HG02870 (cell line): ENCODE measurements at regions not wholly inside any gene's neighbourhood (a gene's known extent, or its start where the extent isn't known, plus 50 kb on each side); places are given as distances from the start of the nearest gene placed in this dataset.
"Not testable (repeated sequence)": the region's sequence is repeated elsewhere in the genome, so short reads cannot be mapped to it uniquely, and the experiment has no call there.

ENCODE experiments used
- ATAC-seq: cut with Tn5 transposase; IDR thresholded peaks from one replicate; pipeline ENCODE4 v1.9.1; 2021; ENCODE audit warnings: mild to moderate bottlenecking, moderate library complexity; ENCODE audit not compliant: unreplicated experiment

DNA sequence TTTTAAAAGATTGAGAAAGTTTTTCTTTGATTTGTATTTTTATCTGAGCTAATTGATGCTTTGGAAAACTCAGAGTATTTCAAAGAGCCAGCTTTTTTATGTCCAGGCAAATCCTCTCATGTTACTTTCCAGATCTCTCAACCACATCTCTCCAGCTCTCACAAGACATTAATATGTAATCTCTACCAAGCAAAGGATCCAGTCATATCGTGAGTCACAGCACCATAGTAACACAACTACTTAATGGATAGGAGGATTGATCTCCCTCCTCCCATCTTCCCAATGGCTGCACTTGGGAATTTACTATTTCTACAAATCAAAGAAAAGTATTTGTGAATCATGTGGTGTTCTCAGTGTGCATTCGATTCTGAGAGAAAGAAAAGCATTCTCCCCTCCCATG lies 63.3 kb downstream of the POU4F1 start:
- no peak for ATAC-seq

DNA sequence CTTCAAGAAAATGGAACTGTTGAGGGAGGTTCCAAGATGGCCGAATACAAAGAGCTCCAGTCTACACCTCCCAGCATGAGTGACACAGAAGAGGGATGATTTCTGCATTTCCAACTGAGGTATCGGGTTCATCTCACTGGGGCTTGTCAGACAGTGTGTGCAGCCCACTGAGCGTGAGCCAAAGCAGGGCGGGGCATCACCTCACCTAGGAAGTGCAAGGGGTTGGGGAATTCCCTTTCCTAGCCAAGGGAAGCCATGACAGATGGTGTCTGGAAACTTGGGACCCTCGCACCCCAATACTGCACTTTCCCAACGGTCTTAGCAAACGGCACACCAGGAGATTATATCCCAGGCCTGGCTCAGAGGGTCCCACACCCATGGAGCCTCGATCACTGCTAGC lies 77.3 kb downstream of the POU4F1 start:
- not testable (repeated sequence) for ATAC-seq

DNA sequence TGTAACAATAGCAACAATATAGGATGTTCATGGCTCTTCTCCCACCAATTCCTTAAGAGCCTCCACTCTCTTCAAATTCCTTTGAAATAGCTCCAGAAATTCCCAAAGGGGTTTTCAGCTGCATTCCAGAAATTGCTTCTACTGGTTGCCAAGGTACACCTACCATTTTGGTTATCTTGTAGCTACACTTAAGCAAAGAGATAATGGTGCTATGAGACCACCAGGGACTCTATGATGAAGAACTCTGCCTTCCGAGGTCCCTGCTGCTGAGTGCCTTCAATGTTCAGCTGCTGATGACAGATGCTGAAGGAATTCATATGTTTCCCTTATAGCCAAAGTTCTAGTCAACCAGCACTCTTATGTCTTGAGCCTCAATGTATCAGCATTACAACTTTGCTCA lies 78.4 kb downstream of the POU4F1 start:
- ATAC-seq = no peak

DNA sequence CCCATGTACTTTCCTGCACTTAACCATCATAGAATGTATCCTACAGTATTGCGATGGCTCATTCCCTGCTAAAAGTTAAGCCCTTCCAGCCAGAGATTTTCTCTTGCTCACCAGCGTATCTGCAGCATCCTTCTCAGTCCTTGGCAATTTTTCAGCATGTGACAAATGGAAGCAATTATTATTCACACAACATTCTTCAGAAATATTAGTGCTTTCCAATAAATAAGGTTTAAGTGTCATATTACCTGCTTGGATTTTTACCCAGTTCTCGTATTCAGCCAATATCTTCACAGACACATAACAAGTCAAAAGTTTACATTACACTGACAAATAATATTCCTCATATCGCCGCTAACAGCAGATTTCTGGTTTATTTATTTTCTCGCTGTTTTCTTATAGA lies 82.3 kb downstream of the POU4F1 start:
- no peak for ATAC-seq

DNA sequence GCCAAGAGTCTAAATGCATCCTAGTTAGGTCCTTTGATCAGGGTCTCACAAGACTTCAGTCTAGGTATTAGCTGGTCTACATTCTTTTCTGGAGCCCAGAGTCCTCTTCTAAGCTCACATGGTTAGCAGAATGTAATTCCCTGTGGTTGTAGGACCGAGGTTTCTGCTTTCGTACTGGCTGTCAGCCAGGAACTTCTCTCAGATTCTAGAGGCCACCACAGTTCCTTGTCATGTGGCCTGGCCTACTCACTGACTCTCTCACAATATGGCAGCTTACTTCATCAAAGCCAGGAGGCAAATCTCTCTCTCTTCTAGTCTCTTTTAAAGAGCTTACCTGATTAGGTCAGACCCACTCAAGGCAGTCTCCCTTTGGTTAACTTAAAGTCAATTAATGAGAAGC lies 82.9 kb downstream of the POU4F1 start:
- ATAC-seq = no peak

DNA sequence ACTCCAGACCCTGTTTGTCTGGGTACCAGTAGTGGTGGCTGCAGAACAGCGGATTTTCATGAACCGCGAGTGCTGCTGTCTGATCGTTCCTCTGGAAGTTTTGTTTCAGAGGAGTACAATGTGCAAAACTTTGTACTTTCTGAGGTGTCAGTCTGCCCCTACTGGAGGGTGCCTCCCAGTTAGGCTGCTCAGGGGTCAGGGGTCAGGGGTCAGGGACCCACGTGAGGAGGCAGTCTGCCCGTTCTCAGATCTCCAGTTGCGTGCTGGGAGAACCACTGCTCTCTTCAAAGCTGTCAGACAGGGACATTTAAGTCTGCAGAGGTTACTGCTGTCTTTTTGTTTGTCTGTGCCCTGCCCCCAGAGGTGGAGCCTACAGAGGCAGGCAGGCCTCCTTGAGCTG lies 84.9 kb downstream of the POU4F1 start:
- not testable (repeated sequence) for ATAC-seq

DNA sequence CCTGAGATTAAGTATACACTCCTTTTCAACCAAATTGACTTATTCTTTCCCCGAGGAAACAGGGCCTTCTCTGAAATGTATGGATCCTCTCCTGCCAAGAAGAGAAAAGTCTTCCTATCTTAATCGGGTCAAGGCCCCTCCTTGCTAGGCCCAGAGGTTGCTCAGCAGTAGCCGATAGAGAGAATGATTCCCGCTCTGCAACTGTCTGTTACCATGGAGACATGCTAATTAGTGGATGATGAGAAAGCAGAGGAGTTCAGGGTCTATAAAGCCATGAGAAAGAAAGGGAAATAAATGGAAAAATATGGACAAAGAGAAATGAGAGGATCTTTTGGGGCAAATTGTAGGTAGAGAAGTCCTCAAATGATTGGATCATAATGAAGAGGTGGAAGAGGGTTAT lies 103.5 kb downstream of the POU4F1 start:
- no peak for ATAC-seq

DNA sequence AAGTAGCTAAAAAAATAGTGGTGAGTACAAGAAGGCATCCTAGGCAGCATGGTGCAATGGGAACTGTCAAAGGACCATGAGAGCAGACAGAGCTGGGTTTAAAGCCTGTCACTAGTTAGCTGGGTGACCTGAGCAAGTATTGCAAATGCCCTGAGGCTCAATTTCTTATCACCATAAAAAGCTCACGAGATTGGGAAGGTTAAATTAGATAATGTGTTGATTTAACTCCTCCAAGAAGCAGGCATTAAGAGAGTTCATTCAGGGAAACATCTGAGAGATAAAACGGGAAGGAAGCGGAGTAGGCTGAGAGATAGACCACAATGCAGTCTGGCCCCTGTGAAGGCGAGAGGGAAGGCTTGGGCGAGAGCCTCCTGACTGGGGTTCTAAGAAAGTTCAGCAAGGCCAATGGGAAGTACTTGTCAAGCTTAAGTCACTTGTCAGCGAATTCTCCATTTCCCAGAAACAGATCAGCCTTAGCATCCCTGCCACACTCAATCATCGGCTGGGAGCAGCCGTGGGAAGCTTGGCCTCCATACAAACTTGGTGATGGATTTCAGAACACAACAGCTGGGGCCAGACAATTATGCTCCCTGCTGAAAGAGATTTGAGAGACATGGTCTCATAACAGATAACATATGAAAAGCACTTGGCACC lies 105.5 kb downstream of the POU4F1 start:
- no peak for ATAC-seq

DNA sequence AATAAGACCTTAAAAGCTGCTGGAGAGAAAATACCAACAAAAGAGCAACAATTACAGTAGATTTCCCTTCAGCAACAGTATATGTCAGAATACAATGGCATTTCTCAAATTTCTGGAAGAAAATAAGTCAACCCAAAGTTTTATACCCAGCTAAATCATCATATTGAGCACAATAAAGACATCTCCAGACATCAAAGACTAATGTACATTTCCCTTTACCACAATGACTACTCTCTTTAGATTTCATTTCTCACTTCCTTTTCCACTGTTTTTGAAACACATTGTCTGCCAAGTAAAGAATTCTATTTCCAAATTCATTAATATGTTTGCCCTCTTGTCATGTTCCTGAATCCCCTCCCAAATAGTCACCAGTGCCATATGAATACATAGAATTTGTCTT lies 111.4 kb downstream of the POU4F1 start:
- no peak for ATAC-seq

DNA sequence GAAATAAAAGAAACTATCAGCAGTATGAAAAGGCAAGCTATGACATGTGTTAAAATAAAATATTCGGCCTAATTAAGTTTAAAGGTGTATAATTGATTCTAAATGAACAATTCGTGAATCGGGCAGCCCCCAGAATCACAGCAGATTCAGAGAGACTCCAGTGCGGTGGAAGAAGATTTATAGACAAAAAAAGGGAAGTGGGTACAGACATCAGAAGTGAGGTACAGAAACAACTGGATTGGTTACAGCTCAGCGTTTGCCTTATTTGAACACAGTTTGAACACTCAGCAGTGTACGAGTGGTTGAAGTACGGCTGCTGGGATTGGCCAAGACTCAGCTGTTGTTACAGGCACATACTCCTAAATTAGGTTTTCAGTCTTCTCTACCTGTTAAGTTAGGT lies 113.1 kb downstream of the POU4F1 start:
- ATAC-seq = not testable (repeated sequence)

DNA sequence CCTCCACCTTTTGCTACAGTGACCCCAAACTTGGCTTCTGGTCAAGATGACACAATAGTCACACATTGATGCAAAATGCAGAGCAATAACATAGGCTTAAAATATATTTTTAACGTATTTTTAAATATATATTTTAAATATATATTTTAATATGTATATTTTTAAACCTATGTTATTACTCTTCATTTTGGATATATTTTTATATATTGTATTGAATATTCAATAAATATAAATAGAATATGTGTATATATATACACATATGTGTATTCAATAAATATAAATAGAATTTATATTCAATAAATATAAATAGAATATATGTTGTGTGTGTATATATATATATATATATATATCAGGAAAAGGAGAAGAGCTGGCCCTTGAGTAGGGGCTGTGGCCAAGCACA lies 115.6 kb downstream of the POU4F1 start:
- no peak for ATAC-seq

DNA sequence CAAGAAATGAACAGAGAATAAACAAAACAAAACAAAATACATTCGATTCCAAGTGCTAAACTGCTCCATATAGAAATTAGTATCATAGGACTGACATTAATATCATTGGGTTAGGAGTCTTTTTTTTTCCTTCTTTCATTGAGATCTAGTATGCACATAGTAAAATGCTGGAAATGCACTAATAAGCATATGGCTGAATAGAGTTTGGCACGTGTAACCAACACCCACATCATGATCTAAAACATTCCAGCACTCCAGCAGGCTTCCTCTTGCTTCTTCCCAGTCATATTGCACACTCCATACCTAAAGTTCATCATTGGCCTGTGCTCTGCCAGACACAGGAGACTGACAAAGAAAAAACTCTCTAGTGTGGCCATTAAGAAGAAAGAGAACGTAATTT lies 117.5 kb downstream of the POU4F1 start:
- no peak for ATAC-seq

DNA sequence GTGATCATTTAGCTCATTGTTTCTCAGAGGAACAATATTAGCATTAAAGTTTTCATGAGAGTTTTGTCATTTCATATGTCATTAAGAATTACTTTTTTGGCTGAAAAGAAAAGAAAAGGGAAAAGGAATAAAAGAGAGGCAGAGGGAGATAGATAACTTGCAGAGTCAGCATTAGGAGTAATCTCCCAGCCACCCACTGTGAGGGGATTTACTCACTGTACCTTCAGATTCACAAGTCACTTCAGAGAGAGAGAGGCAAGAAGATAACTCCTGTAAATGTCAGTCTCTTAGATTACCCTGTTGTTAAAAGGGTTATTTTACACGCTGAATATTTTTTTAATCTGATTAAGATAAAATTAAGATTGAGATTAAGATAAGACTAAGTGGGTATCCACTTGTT lies 125.2 kb downstream of the POU4F1 start:
- no peak for ATAC-seq

DNA sequence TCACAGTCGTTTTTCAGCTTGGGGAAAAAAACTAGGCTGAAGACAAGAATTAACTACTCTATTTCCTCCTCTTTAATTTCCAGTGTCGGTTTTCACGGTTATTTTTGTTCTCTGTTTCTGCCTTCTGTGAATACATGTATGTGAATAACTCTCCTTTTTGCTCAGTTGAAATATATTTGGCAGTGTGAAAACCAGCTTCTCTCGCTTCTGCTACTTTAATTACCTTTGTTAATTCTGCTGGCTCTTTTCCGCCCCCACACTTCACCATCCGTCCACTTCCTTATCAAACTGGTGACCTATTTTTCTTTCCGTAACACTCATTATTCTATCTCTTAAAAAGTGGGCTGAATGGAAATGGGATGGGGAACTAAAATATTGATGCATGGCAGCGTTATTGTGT lies 126.4 kb downstream of the POU4F1 start:
- peak; percentile 51 for ATAC-seq

DNA sequence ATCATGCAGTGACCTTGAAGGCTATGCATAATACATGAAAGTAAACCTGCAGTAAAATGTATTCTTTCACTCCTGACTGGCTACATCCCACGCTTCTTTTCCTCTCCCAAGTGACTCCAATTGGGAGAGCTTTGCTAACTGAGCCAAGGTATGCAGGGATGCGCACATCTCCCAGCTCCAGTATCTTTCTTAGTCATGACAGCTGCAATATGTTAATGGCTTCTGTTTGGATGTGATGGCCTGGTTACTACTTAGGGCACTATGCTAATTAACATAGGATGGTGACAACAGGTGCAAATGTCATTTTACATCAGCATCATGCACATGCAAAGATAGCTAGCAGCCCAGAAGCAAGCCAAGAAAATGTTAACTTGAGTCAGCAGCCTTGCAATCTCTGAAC lies 134.7 kb downstream of the POU4F1 start:
- no peak for ATAC-seq

DNA sequence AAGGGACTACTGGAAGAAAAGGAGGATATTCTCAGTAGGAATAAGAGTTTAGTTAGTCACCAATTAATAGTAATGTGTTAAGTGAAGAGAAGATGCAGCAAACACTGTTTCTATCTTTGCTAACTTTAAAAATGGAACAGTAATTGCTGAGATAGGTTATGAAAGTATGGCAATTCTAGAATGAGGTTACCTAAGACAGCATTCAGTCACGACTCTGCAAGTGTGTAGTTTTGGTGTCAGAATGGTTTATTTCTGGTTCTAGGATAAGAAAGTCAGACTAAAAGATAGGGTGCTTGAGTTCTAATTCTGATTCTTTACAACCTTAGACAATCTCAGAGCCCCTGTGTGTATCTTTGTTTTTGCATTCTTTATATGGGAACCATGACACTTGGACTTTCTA lies 138.1 kb downstream of the POU4F1 start:
- peak; percentile 55 for ATAC-seq

DNA sequence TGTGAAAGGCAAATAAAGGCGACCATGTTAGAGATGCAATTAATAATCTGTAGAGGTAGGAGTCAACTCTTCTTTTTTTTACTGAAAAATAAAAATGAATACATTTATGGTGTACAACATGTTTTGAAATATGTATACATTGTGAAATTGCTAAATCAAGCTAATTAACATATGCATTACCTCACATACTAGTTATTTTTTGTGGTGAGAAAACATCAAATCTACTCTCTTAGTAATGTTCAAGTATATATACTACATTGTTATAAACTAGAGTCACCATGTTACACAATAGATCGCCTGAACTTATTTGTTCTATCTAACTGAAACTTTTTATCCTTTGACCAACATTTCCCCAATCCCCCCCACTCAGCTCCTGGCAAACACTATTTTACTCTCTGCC lies 143.2 kb downstream of the POU4F1 start:
- ATAC-seq = no peak

DNA sequence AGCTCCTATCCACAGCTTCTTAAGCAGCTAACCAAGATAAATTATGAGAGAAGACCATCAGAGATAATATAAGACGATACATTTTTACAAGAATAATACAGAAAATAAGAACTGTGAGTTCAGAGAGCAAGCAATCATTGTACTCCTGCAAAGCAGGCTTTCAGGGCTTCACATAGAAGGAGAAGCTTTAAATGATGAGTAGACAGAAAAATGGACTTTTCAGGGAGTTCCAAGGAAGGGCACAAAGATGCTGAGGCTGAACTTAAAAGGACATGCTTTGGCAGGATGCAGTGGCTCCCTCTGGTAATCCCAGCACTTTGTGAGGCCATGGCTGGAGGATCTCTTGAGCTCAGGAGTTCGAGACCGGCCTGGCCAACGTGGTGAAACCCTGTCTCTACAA lies 159.5 kb downstream of the POU4F1 start:
- ATAC-seq = no peak

DNA sequence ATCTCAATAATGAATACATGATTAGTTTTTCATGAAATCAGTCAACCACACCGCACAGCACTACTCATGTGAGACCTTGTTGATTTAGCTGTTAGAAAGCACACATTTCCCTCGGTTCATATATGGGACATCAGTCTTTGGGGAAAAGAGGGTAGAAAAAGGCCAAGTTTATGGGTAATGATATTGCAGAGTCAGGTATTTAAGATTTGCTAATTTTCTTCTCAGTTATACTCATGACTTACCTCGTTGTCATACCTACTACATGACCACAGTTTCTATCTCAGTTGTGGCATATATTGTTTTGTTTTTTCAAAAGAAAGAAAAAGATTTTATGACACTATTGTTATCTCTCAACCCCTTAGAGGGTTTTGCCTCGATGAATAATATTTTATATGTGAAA lies 165.6 kb downstream of the POU4F1 start:
- no peak for ATAC-seq

DNA sequence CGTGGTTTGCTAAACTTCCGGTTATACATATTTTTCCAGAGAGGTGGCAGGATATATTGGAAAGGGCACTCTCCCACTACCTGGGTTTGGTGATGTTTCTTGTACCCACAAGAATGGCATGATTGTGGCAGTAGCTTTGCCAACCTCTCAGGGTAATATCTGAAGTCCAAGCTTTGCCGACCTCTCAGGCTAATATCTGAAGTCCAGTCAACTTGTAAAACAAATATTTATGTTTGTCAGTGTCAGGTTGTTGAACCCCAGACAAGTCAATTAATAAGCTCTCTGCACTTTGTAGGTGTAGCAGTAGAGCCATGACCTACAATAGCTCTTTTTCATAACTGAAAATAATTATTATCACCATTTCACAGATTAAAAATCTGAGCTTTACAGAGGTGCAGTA lies 167.0 kb downstream of the POU4F1 start:
- no peak for ATAC-seq

DNA sequence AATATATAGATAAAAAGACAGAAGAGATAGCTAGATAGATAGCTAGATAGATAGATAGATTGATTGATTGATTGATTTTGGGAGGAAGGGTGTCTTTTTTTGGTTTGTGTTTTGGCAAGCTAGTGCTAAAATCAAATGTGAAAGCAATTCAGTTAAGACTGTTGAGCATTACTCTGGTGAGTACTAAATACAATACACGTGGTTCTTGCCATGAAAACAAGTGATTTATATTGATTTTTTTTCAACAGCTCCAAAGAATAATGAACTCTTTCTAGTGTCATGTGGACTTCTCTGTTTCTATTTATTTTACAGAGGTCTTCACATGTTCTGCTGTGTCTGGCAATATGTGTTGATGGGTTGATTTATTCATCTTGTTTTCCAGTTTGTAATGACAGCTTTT lies 172.0 kb downstream of the POU4F1 start:
- no peak for ATAC-seq

DNA sequence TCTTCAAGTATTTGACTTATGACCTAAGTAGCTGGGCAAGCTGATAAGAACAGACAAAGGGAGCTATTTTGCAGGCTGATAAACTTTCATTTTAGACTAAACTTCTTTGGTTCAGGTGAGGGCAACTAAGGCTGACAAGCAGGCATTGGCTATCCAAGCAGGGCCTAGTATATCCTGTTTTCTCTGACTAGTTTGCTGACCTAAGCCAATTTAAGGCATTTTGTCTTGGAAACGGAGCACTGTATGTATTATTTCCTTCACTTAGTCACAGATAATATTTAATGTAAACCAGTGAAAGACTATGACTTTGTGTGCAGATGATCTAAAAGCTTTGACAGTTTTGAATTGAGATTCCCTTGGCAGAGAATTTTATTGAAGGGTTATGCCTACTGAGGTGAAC lies 172.5 kb downstream of the POU4F1 start:
- no peak for ATAC-seq

DNA sequence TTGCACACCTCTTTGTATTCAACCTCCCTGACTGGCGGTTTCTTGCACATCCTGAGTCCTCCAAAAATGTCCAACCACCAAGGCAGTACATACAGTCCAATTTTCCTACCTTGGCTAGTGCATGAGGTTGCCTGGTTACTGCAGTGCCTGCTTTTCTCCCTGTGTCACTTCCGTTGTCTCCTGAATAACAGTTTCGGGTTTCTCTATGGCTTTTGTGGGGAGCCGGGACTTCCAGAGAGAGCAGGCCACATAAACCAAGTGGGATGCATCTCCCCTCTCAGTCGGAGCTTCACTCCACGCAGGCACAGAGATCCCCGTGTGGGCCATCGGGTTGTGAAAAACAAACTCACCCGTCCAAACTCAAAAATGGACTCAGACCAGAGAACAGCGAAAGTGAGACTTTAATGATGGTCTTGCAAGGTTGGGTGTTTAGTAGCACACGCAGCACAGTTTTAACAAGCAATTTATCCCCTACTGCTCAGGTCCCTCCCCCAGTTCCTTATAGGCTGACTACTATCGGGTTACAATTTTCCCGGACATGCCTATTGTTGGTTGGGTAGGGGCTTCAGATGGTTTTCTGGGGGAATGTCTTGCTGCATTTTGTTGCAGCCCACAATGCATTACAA lies 173.1 kb downstream of the POU4F1 start:
- no peak for ATAC-seq
